Hepatocyte (in vitro differentiated cells): ENCODE measurements at regions not wholly inside any gene's neighbourhood (a gene's known extent, or its start where the extent isn't known, plus 50 kb on each side); places are given as distances from the start of the nearest gene placed in this dataset.

ENCODE experiments used
- DNase-seq: peaks from one replicate; pipeline ENCODE4 v3.0.0-alpha.2; 2016; ENCODE audit warnings: low spot score
- H2AFZ ChIP-seq: fragments of 200-600 bp; sonication (generic); 2 replicates; pipeline ENCODE4 v1.6.0; 2016; ENCODE audit warnings: antibody characterized with exemption, mild to moderate bottlenecking
- H3K27ac ChIP-seq: fragments of 200-600 bp; sonication (generic); 2 replicates; pipeline ENCODE4 v1.5.1; 2016; ENCODE audit warnings: mild to moderate bottlenecking
- H3K27me3 ChIP-seq: fragments of 200-600 bp; sonication (generic); 2 replicates; pipeline ENCODE4 v1.6.1; 2016
- H3K36me3 ChIP-seq: fragments of 200-600 bp; sonication (generic); replicated peaks from 2 replicates; pipeline ENCODE4 v1.5.1; 2016; ENCODE audit warnings: low read depth; ENCODE audit not compliant: insufficient read depth
- H3K4me1 ChIP-seq: fragments of 200-600 bp; sonication (generic); 2 replicates; pipeline ENCODE4 v1.5.1; 2016; ENCODE audit warnings: mild to moderate bottlenecking, moderate library complexity; ENCODE audit not compliant: insufficient read depth
- H3K4me2 ChIP-seq: fragments of 200-600 bp; sonication (generic); 2 replicates; pipeline ENCODE4 v1.6.0; 2016
- H3K4me3 ChIP-seq: fragments of 200-600 bp; sonication (generic); 2 replicates; pipeline ENCODE4 v1.5.1; 2016; ENCODE audit warnings: mild to moderate bottlenecking
- H3K79me2 ChIP-seq: fragments of 200-600 bp; sonication (generic); 2 replicates; pipeline ENCODE4 v1.6.0; 2017; ENCODE audit warnings: mild to moderate bottlenecking
- H3K9me2 ChIP-seq: fragments of 200-600 bp; sonication (generic); replicated peaks from 2 replicates; pipeline ENCODE4 v1.6.0; 2017; ENCODE audit warnings: mild to moderate bottlenecking; ENCODE audit not compliant: insufficient read depth
- H3K9me3 ChIP-seq: fragments of 200-600 bp; sonication (generic); 2 replicates; pipeline ENCODE4 v1.5.1; 2016; ENCODE audit warnings: low read depth, mild to moderate bottlenecking
- H4K20me1 ChIP-seq: fragments of 200-600 bp; sonication (generic); 2 replicates; pipeline ENCODE4 v1.6.0; 2016; ENCODE audit warnings: mild to moderate bottlenecking; ENCODE audit not compliant: insufficient read depth, poor library complexity, severe bottlenecking
- EZH2 ChIP-seq: fragments of 200-600 bp; sonication (generic); IDR thresholded peaks from 2 replicates; pipeline ENCODE4 v1.6.1; 2016; ENCODE audit warnings: antibody characterized with exemption, mild to moderate bottlenecking, borderline replicate concordance
- EZH2phosphoT487 ChIP-seq: fragments of 200-600 bp; sonication (generic); IDR thresholded peaks from one replicate; pipeline ENCODE4 v1.6.1; 2018; ENCODE audit warnings: antibody characterized with exemption, mild to moderate bottlenecking, low read depth, moderate library complexity; ENCODE audit not compliant: unreplicated experiment, severe bottlenecking
- WGBS: methylation state at CpG from one replicate; pipeline ENCODE4 v1.1.6; 2016; ENCODE audit warnings: low lambda C conversion rate; ENCODE audit errors: missing lambda C conversion rate; 5-methylcytosine and 5-hydroxymethylcytosine counted together
- TF ChIP-seq, protein P1 (sequence below): fragments of 200-600 bp; sonication (generic); IDR thresholded peaks from 2 replicates; pipeline ENCODE4 v1.5.1; 2016; ENCODE audit warnings: antibody characterized with exemption, mild to moderate bottlenecking; ENCODE audit not compliant: poor library complexity

- H3K4me1 ChIP-seq = peaks cover 19% of the 10 kb centered on the region
- TF ChIP-seq EZH2phosphoT487 (no peak), EZH2 (no peak)
- peak overlapping the region; percentile 49 for H2AFZ ChIP-seq
- H3K4me2 ChIP-seq = peak overlapping the region; percentile 73
- no peaks in the 10 kb centered on the region for H3K9me2 ChIP-seq
- no peaks in the 10 kb centered on the region for H3K9me3 ChIP-seq
- H3K79me2 ChIP-seq = no peaks in the 10 kb centered on the region
- H3K36me3 ChIP-seq = no peaks in the 10 kb centered on the region
- peak; percentile 42 for DNase-seq
- H3K4me3 ChIP-seq = no peak overlapping the region
- H3K27ac ChIP-seq = peak overlapping the region; percentile 44
- H3K27me3 ChIP-seq = no peaks in the 10 kb centered on the region
- 12% methylated on average over 36 of the region's 36 CpGs for WGBS
- no peaks in the 10 kb centered on the region for H4K20me1 ChIP-seq
Observed at GRCh38 chr15:96053031-96053780, 277.3 kb upstream of the NR2F2 start.

GRCh38 chr15:96053781-96054428 lies 276.6 kb upstream of the NR2F2 start:
- Histone ChIP-seq H3K79me2 (no peaks in the 10 kb centered on the region), H3K27me3 (no peaks in the 10 kb centered on the region), H3K9me2 (no peaks in the 10 kb centered on the region), H3K9me3 (no peaks in the 10 kb centered on the region), H2AFZ (peak overlapping the region; percentile 49), H3K36me3 (no peaks in the 10 kb centered on the region), H3K4me2 (peak overlapping the region; percentile 73), H3K27ac (peak overlapping the region; percentile 44), H3K4me1 (peaks cover 19% of the 10 kb centered on the region), H3K4me3 (no peak overlapping the region), H4K20me1 (no peaks in the 10 kb centered on the region)
- 25% methylated on average over 14 of the region's 14 CpGs for WGBS
- peak; percentile 32 for DNase-seq
- TF ChIP-seq, protein P1, sequence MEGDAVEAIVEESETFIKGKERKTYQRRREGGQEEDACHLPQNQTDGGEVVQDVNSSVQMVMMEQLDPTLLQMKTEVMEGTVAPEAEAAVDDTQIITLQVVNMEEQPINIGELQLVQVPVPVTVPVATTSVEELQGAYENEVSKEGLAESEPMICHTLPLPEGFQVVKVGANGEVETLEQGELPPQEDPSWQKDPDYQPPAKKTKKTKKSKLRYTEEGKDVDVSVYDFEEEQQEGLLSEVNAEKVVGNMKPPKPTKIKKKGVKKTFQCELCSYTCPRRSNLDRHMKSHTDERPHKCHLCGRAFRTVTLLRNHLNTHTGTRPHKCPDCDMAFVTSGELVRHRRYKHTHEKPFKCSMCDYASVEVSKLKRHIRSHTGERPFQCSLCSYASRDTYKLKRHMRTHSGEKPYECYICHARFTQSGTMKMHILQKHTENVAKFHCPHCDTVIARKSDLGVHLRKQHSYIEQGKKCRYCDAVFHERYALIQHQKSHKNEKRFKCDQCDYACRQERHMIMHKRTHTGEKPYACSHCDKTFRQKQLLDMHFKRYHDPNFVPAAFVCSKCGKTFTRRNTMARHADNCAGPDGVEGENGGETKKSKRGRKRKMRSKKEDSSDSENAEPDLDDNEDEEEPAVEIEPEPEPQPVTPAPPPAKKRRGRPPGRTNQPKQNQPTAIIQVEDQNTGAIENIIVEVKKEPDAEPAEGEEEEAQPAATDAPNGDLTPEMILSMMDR = no peak
- no peak for TF ChIP-seq EZH2
- TF ChIP-seq EZH2phosphoT487 = no peak

DNA sequence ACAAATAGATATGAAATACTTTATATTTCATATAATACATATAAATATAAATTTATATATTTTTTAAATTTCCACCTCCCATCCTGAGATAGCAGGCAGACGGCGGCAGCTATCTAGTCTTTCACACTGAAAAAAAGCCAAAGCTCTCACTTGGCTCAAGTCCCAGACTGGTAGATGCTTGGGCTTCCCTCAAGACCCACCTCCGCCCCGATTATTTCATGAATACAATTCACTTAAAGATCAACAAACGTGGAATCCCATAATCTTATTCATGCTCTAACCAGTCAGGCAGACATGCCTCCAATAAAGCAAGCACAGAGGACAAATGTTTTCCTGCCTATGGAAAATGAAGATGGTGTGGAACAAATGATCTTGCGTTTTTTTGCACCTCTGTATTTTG lies 275.9 kb upstream of the NR2F2 start:
- Histone ChIP-seq H4K20me1 (no peaks in the 10 kb centered on the region), H3K9me2 (no peaks in the 10 kb centered on the region), H3K4me3 (no peak overlapping the region), H3K79me2 (no peaks in the 10 kb centered on the region), H3K36me3 (no peaks in the 10 kb centered on the region), H3K9me3 (no peaks in the 10 kb centered on the region), H3K27me3 (no peaks in the 10 kb centered on the region), H3K4me1 (peaks cover 19% of the 10 kb centered on the region), H3K27ac (no peak overlapping the region), H3K4me2 (no peak overlapping the region), H2AFZ (no peak overlapping the region)
- TF ChIP-seq, protein P1 = no peak
- TF ChIP-seq EZH2phosphoT487 (no peak), EZH2 (no peak)
- peak; percentile 15 for DNase-seq
- WGBS = 59% methylated on average over 6 of the region's 6 CpGs
